ENCODE measurements at regions not wholly inside any gene's neighbourhood (a gene's known extent, or its start where the extent isn't known, plus 50 kb on each side); places are given as distances from the start of the nearest gene placed in this dataset.

- no peak for TF ChIP-seq CTCF (IDR thresholded peaks at IDR 0.05)
- TF ChIP-seq POLR2A (IDR thresholded peaks at IDR 0.05), result no peak
Measured at GRCh38 chr4:101649790-101650515, 140.6 kb upstream of the BANK1 start.

Data from testis (tissue), 2 donors.